ENCODE measurements at regions not wholly inside any gene's neighbourhood (a gene's known extent, or its start where the extent isn't known, plus 50 kb on each side); places are given as distances from the start of the nearest gene placed in this dataset.
"Not testable (repeated sequence)": the region's sequence is repeated elsewhere in the genome, so short reads cannot be mapped to it uniquely, and the experiment has no call there.

DNA sequence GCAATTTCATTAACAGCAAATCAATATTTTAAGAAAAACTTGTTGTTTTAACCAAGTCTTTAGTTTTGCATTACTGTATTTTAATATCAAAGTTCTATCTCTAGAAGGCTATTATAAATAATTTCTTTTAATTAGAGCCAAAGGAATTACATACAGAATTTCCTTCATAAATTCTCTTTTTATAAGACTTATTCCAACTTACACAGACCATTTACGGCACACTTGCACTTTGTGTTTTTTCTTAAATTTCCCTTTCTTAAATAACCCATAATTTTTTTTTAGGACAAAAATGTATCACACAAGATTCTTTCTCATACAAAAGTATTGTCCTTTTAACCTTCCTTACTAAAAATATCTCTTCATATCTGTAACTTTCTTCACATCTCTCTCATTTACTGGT is 458.5 kb upstream of the CHRM3 start:
- Histone ChIP-seq H3K4me3 (no peak overlapping the region), H3K27ac (no peak overlapping the region), H3K27me3 (replicated peaks; ENCODE audit: insufficient read depth) (no peaks in the 10 kb centered on the region), H3K4me1 (replicated peaks) (no peaks in the 10 kb centered on the region), H3K36me3 (no peaks in the 10 kb centered on the region), H3K9me3 (no peaks in the 10 kb centered on the region)
- no peak for TF ChIP-seq POLR2A (IDR thresholded peaks at IDR 0.05)
- TF ChIP-seq, protein P1, sequence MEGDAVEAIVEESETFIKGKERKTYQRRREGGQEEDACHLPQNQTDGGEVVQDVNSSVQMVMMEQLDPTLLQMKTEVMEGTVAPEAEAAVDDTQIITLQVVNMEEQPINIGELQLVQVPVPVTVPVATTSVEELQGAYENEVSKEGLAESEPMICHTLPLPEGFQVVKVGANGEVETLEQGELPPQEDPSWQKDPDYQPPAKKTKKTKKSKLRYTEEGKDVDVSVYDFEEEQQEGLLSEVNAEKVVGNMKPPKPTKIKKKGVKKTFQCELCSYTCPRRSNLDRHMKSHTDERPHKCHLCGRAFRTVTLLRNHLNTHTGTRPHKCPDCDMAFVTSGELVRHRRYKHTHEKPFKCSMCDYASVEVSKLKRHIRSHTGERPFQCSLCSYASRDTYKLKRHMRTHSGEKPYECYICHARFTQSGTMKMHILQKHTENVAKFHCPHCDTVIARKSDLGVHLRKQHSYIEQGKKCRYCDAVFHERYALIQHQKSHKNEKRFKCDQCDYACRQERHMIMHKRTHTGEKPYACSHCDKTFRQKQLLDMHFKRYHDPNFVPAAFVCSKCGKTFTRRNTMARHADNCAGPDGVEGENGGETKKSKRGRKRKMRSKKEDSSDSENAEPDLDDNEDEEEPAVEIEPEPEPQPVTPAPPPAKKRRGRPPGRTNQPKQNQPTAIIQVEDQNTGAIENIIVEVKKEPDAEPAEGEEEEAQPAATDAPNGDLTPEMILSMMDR (IDR thresholded peaks at IDR 0.05), result no peak
- no peak for TF ChIP-seq POLR2AphosphoS5 (IDR thresholded peaks at IDR 0.05)
- DNase-seq (ENCODE audit: low spot score), result no peak
- WGBS, result 95% methylated on average over 1 of the region's 1 CpG
- intact Hi-C loops (cut with DNase I), result no loop called here

DNA sequence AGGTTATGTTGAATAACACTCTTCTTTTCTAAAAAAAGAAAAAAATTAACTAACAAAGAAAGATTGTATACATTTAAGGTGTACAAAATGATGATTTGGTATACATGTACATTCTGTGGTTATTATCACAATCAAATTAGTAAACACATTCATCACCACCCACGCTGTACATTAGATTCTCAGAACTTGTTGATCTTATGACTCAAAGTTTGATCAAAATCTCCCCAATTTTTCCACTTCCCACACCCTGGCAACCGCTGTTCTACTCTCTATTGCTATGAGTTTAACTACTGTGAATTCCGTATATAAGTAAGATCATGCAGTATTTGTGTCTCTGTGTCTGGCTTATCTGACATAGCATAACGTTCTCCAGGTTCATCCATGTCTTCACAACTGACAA is 469.5 kb upstream of the CHRM3 start:
- no peak overlapping the region for H3K4me3 ChIP-seq
- no peaks in the 10 kb centered on the region for H3K27me3 ChIP-seq (replicated peaks; ENCODE audit: insufficient read depth)
- TF ChIP-seq POLR2AphosphoS5 (IDR thresholded peaks at IDR 0.05) (no peak), POLR2A (IDR thresholded peaks at IDR 0.05) (no peak)
- TF ChIP-seq, protein P1 (IDR thresholded peaks at IDR 0.05), result no peak
- no peaks in the 10 kb centered on the region for H3K36me3 ChIP-seq
- DNase-seq (ENCODE audit: low spot score), result no peak
- 82% methylated on average over 4 of the region's 4 CpGs for WGBS
- H3K4me1 ChIP-seq (replicated peaks), result no peaks in the 10 kb centered on the region
- H3K27ac ChIP-seq, result no peak overlapping the region
- intact Hi-C loops (cut with DNase I), result no loop called here
- no peaks in the 10 kb centered on the region for H3K9me3 ChIP-seq

DNA sequence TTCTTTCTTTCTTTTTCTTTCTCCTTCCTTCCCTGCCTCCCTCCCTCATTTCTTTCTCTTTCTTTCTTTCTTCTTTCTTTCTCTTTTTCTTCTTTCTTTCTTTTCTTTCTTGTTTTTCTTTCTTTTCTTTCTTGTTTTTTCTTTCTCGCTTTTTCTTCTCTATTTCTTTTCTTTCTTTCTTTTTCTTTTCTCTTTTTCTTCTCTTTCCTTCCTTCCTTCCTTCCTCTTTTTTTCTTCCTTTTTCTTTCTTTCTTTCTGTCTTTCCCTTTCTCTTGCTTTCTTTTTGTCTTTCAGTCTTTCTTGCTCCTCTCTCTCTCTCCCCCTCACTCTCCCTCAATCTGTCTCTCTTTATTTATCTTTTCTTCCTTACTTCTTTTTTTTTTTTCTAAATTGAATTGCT is 472.0 kb upstream of the CHRM3 start:
- no peaks in the 10 kb centered on the region for H3K36me3 ChIP-seq
- no peaks in the 10 kb centered on the region for H3K27me3 ChIP-seq (replicated peaks; ENCODE audit: insufficient read depth)
- H3K4me1 ChIP-seq (replicated peaks), result no peaks in the 10 kb centered on the region
- no peak overlapping the region for H3K4me3 ChIP-seq
- no peak for DNase-seq (ENCODE audit: low spot score)
- TF ChIP-seq, protein P1 (IDR thresholded peaks at IDR 0.05), result no peak
- TF ChIP-seq POLR2AphosphoS5 (IDR thresholded peaks at IDR 0.05), result no peak
- no peak for TF ChIP-seq POLR2A (IDR thresholded peaks at IDR 0.05)
- H3K9me3 ChIP-seq, result no peaks in the 10 kb centered on the region
- H3K27ac ChIP-seq, result no peak overlapping the region
- intact Hi-C loops (cut with DNase I), result no loop called here
- 100% methylated on average over 1 of the region's 1 CpG for WGBS

DNA sequence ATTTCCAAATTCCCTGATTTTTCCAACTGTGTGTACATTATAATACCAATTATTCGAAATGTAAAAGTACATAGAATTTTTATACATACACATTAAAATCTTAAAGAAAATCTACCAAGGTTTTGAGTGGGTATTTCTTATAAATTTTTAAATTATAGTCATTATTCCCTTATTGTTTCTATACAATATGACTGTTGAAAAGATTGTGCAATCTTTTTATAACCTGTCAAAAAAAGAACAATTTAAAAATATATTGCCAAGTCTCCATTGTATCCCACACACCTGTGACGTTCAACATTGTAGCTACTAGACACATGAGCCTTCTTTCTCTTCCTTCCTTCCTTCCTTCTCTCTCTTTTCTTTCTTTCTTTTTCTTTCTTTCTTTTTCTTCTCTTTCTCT is 473.2 kb upstream of the CHRM3 start:
- Histone ChIP-seq H3K27ac (no peak overlapping the region), H3K27me3 (replicated peaks; ENCODE audit: insufficient read depth) (no peaks in the 10 kb centered on the region), H3K4me3 (no peak overlapping the region), H3K36me3 (no peaks in the 10 kb centered on the region), H3K4me1 (replicated peaks) (no peaks in the 10 kb centered on the region), H3K9me3 (no peaks in the 10 kb centered on the region)
- intact Hi-C loops (cut with DNase I), result no loop called here
- DNase-seq (ENCODE audit: low spot score), result no peak
- TF ChIP-seq POLR2AphosphoS5 (IDR thresholded peaks at IDR 0.05) (no peak), POLR2A (IDR thresholded peaks at IDR 0.05) (no peak)
- TF ChIP-seq, protein P1 (IDR thresholded peaks at IDR 0.05), result no peak
- WGBS, result 78% methylated on average over 2 of the region's 2 CpGs

DNA sequence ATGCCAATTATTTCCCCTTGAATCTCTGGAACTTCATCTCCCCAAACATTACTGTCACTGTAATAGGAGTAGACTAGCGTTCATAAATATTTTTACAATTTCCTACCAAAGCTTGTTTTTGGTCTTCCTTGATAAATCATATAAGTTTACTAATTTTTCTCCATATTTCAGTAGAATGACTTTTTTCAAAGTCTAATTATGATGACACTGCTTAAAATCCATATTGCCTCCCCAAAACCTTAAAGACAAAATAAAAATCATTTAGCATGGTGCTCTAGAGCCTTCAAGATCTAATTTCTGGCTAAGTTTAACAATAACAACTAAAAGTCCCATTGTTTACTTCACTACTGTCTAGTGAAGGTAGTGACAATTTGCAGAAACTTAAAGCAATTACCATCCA is 474.2 kb upstream of the CHRM3 start:
- Histone ChIP-seq H3K27me3 (replicated peaks; ENCODE audit: insufficient read depth) (no peaks in the 10 kb centered on the region), H3K9me3 (no peaks in the 10 kb centered on the region), H3K4me1 (replicated peaks) (no peaks in the 10 kb centered on the region), H3K4me3 (no peak overlapping the region), H3K36me3 (no peaks in the 10 kb centered on the region), H3K27ac (no peak overlapping the region)
- TF ChIP-seq POLR2A (IDR thresholded peaks at IDR 0.05) (no peak), POLR2AphosphoS5 (IDR thresholded peaks at IDR 0.05) (no peak)
- TF ChIP-seq, protein P1 (IDR thresholded peaks at IDR 0.05), result no peak
- 41% methylated on average over 1 of the region's 1 CpG for WGBS
- intact Hi-C loops (cut with DNase I), result no loop called here
- DNase-seq (ENCODE audit: low spot score), result no peak

DNA sequence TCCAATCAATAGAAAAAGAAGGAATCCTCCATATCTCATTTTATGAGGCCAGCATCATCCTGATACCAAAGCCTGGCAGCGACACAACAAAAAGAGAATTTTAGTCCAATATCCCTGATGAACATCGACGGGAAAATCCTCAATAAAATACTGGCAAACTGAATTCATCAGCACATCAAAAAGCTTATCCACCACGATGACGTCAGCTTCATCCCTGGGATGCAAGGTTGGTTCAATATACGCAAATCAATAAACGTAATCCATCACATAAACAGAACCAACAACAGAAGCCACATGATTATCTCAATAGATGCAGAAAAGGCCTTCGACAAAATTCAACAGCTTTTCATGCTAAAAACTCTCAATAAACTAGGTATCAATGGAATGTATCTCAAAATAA is 483.6 kb upstream of the CHRM3 start:
- WGBS, result 92% methylated on average over 8 of the region's 8 CpGs
- DNase-seq (ENCODE audit: low spot score); H3K36me3 ChIP-seq; H3K4me3 ChIP-seq; intact Hi-C loops (cut with DNase I); H3K27me3 ChIP-seq (replicated peaks; ENCODE audit: insufficient read depth); H3K9me3 ChIP-seq; H3K27ac ChIP-seq; H3K4me1 ChIP-seq (replicated peaks): not testable (repeated sequence)
